K562 (cell line): ENCODE measurements at regions not wholly inside any gene's neighbourhood (a gene's known extent, or its start where the extent isn't known, plus 50 kb on each side); places are given as distances from the start of the nearest gene placed in this dataset.

Experiments used
- JUN ChIP-seq, 2 experiments: sonication (generic) in 1 of 2; formaldehyde crosslinking in 1 of 2; IDR thresholded peaks; 2 replicates each; pipeline versions ENCODE4 v1.6.1 to v1.8.0; 2012 to 2022; ENCODE audit warnings: borderline replicate concordance in 2 of 2, mild to moderate bottlenecking in 2 of 2, improper control_type of control experiment in 1 of 2, low read depth in 1 of 2, low read length in 1 of 2, missing genetic modification reagents in 1 of 2
- NR2F6 ChIP-seq: fragments of 450-650 bp; formaldehyde crosslinking; IDR thresholded peaks from 2 replicates; pipeline ENCODE4 v1.4.0; 2020; ENCODE audit warnings: mild to moderate bottlenecking
- SIN3A ChIP-seq, 2 experiments: fragments of 150-350 bp in 1 of 2; IDR thresholded peaks; 2 replicates each; pipeline ENCODE4 v1.6.1; 2011 to 2016; ENCODE audit warnings: borderline replicate concordance in 2 of 2, low read depth in 2 of 2, low read length in 2 of 2, mild to moderate bottlenecking in 2 of 2, moderate library complexity in 2 of 2; ENCODE audit not compliant: control insufficient read depth in 1 of 2
- ZC3H4 ChIP-seq: sonication (generic); formaldehyde crosslinking; IDR thresholded peaks from 2 replicates; pipeline ENCODE4 v1.9.0; 2021; ENCODE audit warnings: missing genetic modification reagents, borderline replicate concordance
- TF ChIP-seq, protein P1 (sequence below), 3 experiments: IDR thresholded peaks in 2 of 3; conservative IDR thresholded peaks in 1 of 3; 2 replicates each; pipeline ENCODE4 v1.5.1; 2011 to 2012; ENCODE audit warnings: low read length in 3 of 3, mild to moderate bottlenecking in 3 of 3, control low read depth in 2 of 3, improper control_type of control experiment in 1 of 3, inconsistent platforms in 1 of 3, low read depth in 1 of 3, mixed read lengths in 1 of 3, moderate library complexity in 1 of 3; ENCODE audit not compliant: insufficient read depth in 2 of 3

DNA sequence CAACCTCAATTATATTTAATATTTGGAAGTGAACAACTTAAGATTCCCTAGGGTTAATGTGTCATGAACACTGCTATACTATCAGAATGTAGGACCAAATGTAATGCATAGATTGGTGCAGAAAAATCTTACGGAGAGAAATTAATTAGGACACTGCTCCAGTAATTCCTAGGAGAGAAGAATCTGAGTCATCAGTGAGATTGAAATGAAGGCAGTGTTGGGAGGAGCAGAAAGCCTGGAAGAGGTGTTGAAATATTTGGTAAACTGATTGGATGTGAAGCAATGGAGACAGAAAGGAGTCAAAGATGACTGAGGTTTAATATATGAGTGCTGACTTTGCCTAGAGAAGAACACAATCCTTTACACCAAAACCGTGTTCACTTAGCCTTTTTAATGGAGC is 836.0 kb downstream of the FAM181B start:
- TF ChIP-seq SIN3A (IDR thresholded peaks at IDR 0.05; ENCODE audit: borderline replicate concordance in 2 of 2, control insufficient read depth in 1 of 2, low read depth in 2 of 2, low read length in 2 of 2) (no peak), JUN (IDR thresholded peaks at IDR 0.05; ENCODE audit: borderline replicate concordance, low read depth, low read length) (no peak), JUN (CRISPR knock-in tag; IDR thresholded peaks at IDR 0.05; ENCODE audit: borderline replicate concordance) (no peak), ZC3H4 (CRISPR knock-in tag) (no peak), NR2F6 (no peak)
- TF ChIP-seq, protein P1, sequence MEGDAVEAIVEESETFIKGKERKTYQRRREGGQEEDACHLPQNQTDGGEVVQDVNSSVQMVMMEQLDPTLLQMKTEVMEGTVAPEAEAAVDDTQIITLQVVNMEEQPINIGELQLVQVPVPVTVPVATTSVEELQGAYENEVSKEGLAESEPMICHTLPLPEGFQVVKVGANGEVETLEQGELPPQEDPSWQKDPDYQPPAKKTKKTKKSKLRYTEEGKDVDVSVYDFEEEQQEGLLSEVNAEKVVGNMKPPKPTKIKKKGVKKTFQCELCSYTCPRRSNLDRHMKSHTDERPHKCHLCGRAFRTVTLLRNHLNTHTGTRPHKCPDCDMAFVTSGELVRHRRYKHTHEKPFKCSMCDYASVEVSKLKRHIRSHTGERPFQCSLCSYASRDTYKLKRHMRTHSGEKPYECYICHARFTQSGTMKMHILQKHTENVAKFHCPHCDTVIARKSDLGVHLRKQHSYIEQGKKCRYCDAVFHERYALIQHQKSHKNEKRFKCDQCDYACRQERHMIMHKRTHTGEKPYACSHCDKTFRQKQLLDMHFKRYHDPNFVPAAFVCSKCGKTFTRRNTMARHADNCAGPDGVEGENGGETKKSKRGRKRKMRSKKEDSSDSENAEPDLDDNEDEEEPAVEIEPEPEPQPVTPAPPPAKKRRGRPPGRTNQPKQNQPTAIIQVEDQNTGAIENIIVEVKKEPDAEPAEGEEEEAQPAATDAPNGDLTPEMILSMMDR (IDR thresholded peaks at IDR 0.05 in 2 of 3, conservative IDR thresholded peaks at IDR 0.05 in 1 of 3; ENCODE audit: insufficient read depth in 2 of 3, low read depth in 1 of 3, low read length in 3 of 3) = no peak
